ENCODE measurements at regions not wholly inside any gene's neighbourhood (a gene's known extent, or its start where the extent isn't known, plus 50 kb on each side); places are given as distances from the start of the nearest gene placed in this dataset.
"Not testable (repeated sequence)": the region's sequence is repeated elsewhere in the genome, so short reads cannot be mapped to it uniquely, and the experiment has no call there.

GRCh38 chr22:16090991-16091390 lies 401.2 kb downstream of the POTEH start:
- H2BK15ac ChIP-seq (ENCODE audit: low read length); H2AFZ ChIP-seq (ENCODE audit: low read length); H3K23ac ChIP-seq (ENCODE audit: low read depth, low read length, poor library complexity): not testable (repeated sequence)

GRCh38 chr22:16105121-16105520 lies 415.3 kb downstream of the POTEH start:
- not testable (repeated sequence) for H2AK5ac ChIP-seq (ENCODE audit: low read depth, low read length); H3K23ac ChIP-seq (ENCODE audit: low read depth, low read length, poor library complexity); H3K4me3 ChIP-seq (ENCODE audit: low read length in 2 of 2); H2BK12ac ChIP-seq (ENCODE audit: low read length); H3K27me3 ChIP-seq (ENCODE audit: control insufficient read depth in 3 of 3, insufficient read depth in 3 of 3, low read depth in 1 of 3, low read length in 3 of 3); DNase-seq (ENCODE audit: low spot score); H3K14ac ChIP-seq (ENCODE audit: low read length); H3K79me1 ChIP-seq (ENCODE audit: low read depth, low read length); H2AFZ ChIP-seq (ENCODE audit: low read length); H3K27ac ChIP-seq (replicated peaks; ENCODE audit: low read length); H2BK120ac ChIP-seq (ENCODE audit: low read depth, low read length); H3K18ac ChIP-seq (ENCODE audit: low read length); H3K4me1 ChIP-seq (ENCODE audit: control insufficient read depth in 2 of 2, insufficient read depth in 1 of 2, low read depth in 1 of 2, low read length in 2 of 2); H3K36me3 ChIP-seq (replicated peaks in 1 of 2; ENCODE audit: control insufficient read depth in 2 of 2, insufficient read depth in 2 of 2, low read length in 2 of 2); H3K9me3 ChIP-seq (replicated peaks in 1 of 2; ENCODE audit: control insufficient read depth in 2 of 2, insufficient read depth in 1 of 2, low read depth in 1 of 2, low read length in 2 of 2); H2BK5ac ChIP-seq (ENCODE audit: low read length); H3K4ac ChIP-seq (ENCODE audit: low read length); H2BK15ac ChIP-seq (ENCODE audit: low read length); H3K4me2 ChIP-seq (ENCODE audit: insufficient read depth, low read length, poor library complexity, severe bottlenecking); H4K8ac ChIP-seq (ENCODE audit: low read depth, low read length); H4K91ac ChIP-seq (ENCODE audit: low read depth, low read length, poor library complexity); H3K9ac ChIP-seq (ENCODE audit: low read depth, low read length, poor library complexity)
- no CpG with 5 or more reads among the region's 3 CpGs for WGBS, 2 donors (ENCODE audit: extremely low coverage in 2 of 2, insufficient read length in 2 of 2, insufficient replicate concordance in 1 of 2)

More at GRCh38 chr22:16090991-16091390, 401.2 kb downstream of the POTEH start:
- DNase-seq (ENCODE audit: low spot score); H3K4me3 ChIP-seq (ENCODE audit: low read length in 2 of 2); H2BK5ac ChIP-seq (ENCODE audit: low read length); H3K27me3 ChIP-seq (ENCODE audit: control insufficient read depth in 3 of 3, insufficient read depth in 3 of 3, low read depth in 1 of 3, low read length in 3 of 3); H3K27ac ChIP-seq (replicated peaks; ENCODE audit: low read length); H2AK5ac ChIP-seq (ENCODE audit: low read depth, low read length); H3K4me2 ChIP-seq (ENCODE audit: insufficient read depth, low read length, poor library complexity, severe bottlenecking); H4K91ac ChIP-seq (ENCODE audit: low read depth, low read length, poor library complexity); H2BK120ac ChIP-seq (ENCODE audit: low read depth, low read length); H3K36me3 ChIP-seq (replicated peaks in 1 of 2; ENCODE audit: control insufficient read depth in 2 of 2, insufficient read depth in 2 of 2, low read length in 2 of 2); H3K9me3 ChIP-seq (replicated peaks in 1 of 2; ENCODE audit: control insufficient read depth in 2 of 2, insufficient read depth in 1 of 2, low read depth in 1 of 2, low read length in 2 of 2); H2BK12ac ChIP-seq (ENCODE audit: low read length); H3K4ac ChIP-seq (ENCODE audit: low read length); H3K4me1 ChIP-seq (ENCODE audit: control insufficient read depth in 2 of 2, insufficient read depth in 1 of 2, low read depth in 1 of 2, low read length in 2 of 2); H3K9ac ChIP-seq (ENCODE audit: low read depth, low read length, poor library complexity); H3K14ac ChIP-seq (ENCODE audit: low read length); H4K8ac ChIP-seq (ENCODE audit: low read depth, low read length); H3K79me1 ChIP-seq (ENCODE audit: low read depth, low read length); H3K18ac ChIP-seq (ENCODE audit: low read length): not testable (repeated sequence)
- no CpG with 5 or more reads among the region's 2 CpGs for WGBS, 2 donors (ENCODE audit: extremely low coverage in 2 of 2, insufficient read length in 2 of 2, insufficient replicate concordance in 1 of 2)

DNA sequence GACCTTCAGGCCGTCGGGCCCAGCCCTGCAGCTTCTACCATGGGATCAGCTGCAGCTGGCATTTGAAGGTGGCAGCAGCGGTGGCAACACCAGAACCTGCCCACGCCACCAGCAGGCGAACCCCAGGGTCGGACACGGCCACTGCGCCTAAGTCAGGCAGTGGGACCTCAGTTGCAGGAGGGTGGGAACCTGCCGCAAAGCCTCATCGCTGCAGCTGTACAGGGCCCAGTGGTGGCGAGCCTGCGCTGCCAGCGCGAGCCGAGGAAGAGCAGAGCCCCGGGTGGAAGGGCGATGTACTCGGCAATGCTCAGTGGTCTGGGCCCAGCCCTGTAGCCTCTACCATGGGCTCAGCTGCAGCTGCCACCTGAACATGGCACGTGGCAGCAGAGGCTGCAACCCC lies 441.6 kb downstream of the POTEH start:
- not testable (repeated sequence) for H3K27ac ChIP-seq (replicated peaks; ENCODE audit: low read length); H3K4me1 ChIP-seq (ENCODE audit: control insufficient read depth in 2 of 2, insufficient read depth in 1 of 2, low read depth in 1 of 2, low read length in 2 of 2); H2BK15ac ChIP-seq (ENCODE audit: low read length); H2AK5ac ChIP-seq (ENCODE audit: low read depth, low read length); H4K8ac ChIP-seq (ENCODE audit: low read depth, low read length); H3K79me1 ChIP-seq (ENCODE audit: low read depth, low read length); H3K27me3 ChIP-seq (ENCODE audit: control insufficient read depth in 3 of 3, insufficient read depth in 3 of 3, low read depth in 1 of 3, low read length in 3 of 3); H3K18ac ChIP-seq (ENCODE audit: low read length); H2AFZ ChIP-seq (ENCODE audit: low read length); H2BK5ac ChIP-seq (ENCODE audit: low read length); H3K4ac ChIP-seq (ENCODE audit: low read length); H3K9ac ChIP-seq (ENCODE audit: low read depth, low read length, poor library complexity); H3K9me3 ChIP-seq (replicated peaks in 1 of 2; ENCODE audit: control insufficient read depth in 2 of 2, insufficient read depth in 1 of 2, low read depth in 1 of 2, low read length in 2 of 2); H3K4me3 ChIP-seq (ENCODE audit: low read length in 2 of 2); H3K36me3 ChIP-seq (replicated peaks in 1 of 2; ENCODE audit: control insufficient read depth in 2 of 2, insufficient read depth in 2 of 2, low read length in 2 of 2); H4K91ac ChIP-seq (ENCODE audit: low read depth, low read length, poor library complexity); H3K23ac ChIP-seq (ENCODE audit: low read depth, low read length, poor library complexity); H3K14ac ChIP-seq (ENCODE audit: low read length); DNase-seq (ENCODE audit: low spot score); H3K4me2 ChIP-seq (ENCODE audit: insufficient read depth, low read length, poor library complexity, severe bottlenecking); H2BK12ac ChIP-seq (ENCODE audit: low read length); H2BK120ac ChIP-seq (ENCODE audit: low read depth, low read length)
- WGBS, 2 donors (ENCODE audit: extremely low coverage in 2 of 2, insufficient read length in 2 of 2, insufficient replicate concordance in 1 of 2): no CpG with 5 or more reads among the region's 19 CpGs

DNA sequence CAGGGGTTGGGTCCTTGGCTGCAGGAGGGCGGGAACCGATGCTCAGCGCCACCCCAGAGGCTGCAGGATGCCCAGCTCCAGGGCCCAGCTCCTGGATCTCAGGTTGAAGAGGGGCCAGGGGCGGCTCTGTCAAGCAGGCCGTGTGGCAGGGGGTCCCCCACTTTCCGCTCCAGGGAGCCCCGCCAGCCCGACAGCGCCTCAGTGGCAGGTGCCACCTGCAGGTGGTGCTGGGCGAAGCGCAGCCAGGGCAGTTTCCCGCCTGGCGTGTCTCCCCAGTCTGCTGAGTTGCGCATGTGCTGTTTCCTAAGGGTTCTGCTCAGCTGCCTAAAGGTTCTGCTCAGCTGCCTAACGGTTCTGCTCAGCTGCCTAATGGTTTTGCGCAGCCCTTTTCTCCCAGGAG lies 442.1 kb downstream of the POTEH start:
- no peak overlapping the region for H3K14ac ChIP-seq (ENCODE audit: low read length)
- no peak overlapping the region for H2BK12ac ChIP-seq (ENCODE audit: low read length)
- H2BK15ac ChIP-seq (ENCODE audit: low read length): no peak overlapping the region
- H2BK5ac ChIP-seq (ENCODE audit: low read length): no peak overlapping the region
- no peaks in the 10 kb centered on the region for H3K4me1 ChIP-seq (ENCODE audit: control insufficient read depth in 2 of 2, insufficient read depth in 1 of 2, low read depth in 1 of 2, low read length in 2 of 2)
- H3K18ac ChIP-seq (ENCODE audit: low read length): no peak overlapping the region
- no peaks in the 10 kb centered on the region for H3K79me1 ChIP-seq (ENCODE audit: low read depth, low read length)
- no peaks in the 10 kb centered on the region for H3K27me3 ChIP-seq (ENCODE audit: control insufficient read depth in 3 of 3, insufficient read depth in 3 of 3, low read depth in 1 of 3, low read length in 3 of 3)
- H3K4me2 ChIP-seq (ENCODE audit: insufficient read depth, low read length, poor library complexity, severe bottlenecking): no peak overlapping the region
- DNase-seq (ENCODE audit: low spot score): no peak
- H2AFZ ChIP-seq (ENCODE audit: low read length): no peak overlapping the region
- no peak overlapping the region for H3K23ac ChIP-seq (ENCODE audit: low read depth, low read length, poor library complexity)
- H4K91ac ChIP-seq (ENCODE audit: low read depth, low read length, poor library complexity): no peak overlapping the region
- no peak overlapping the region for H2AK5ac ChIP-seq (ENCODE audit: low read depth, low read length)
- H3K9ac ChIP-seq (ENCODE audit: low read depth, low read length, poor library complexity): no peak overlapping the region
- H3K27ac ChIP-seq (replicated peaks; ENCODE audit: low read length): no peak overlapping the region
- H3K36me3 ChIP-seq (replicated peaks in 1 of 2; ENCODE audit: control insufficient read depth in 2 of 2, insufficient read depth in 2 of 2, low read length in 2 of 2): no peaks in the 10 kb centered on the region
- no peak overlapping the region for H3K4ac ChIP-seq (ENCODE audit: low read length)
- H4K8ac ChIP-seq (ENCODE audit: low read depth, low read length): no peak overlapping the region
- no peak overlapping the region for H3K4me3 ChIP-seq (ENCODE audit: low read length in 2 of 2)
- no peak overlapping the region for H2BK120ac ChIP-seq (ENCODE audit: low read depth, low read length)
- no peaks in the 10 kb centered on the region for H3K9me3 ChIP-seq (replicated peaks in 1 of 2; ENCODE audit: control insufficient read depth in 2 of 2, insufficient read depth in 1 of 2, low read depth in 1 of 2, low read length in 2 of 2)
- WGBS, 2 donors (ENCODE audit: extremely low coverage in 2 of 2, insufficient read length in 2 of 2, insufficient replicate concordance in 1 of 2): no CpG with 5 or more reads among the region's 16 CpGs

Data from neuronal stem cell (in vitro differentiated cells).